GM19455 (cell line): ENCODE measurements at regions not wholly inside any gene's neighbourhood (a gene's known extent, or its start where the extent isn't known, plus 50 kb on each side); places are given as distances from the start of the nearest gene placed in this dataset.

Experiments
- ATAC-seq: cut with Tn5 transposase; IDR thresholded peaks from one replicate; pipeline ENCODE4 v1.9.1; 2021; ENCODE audit not compliant: unreplicated experiment

DNA sequence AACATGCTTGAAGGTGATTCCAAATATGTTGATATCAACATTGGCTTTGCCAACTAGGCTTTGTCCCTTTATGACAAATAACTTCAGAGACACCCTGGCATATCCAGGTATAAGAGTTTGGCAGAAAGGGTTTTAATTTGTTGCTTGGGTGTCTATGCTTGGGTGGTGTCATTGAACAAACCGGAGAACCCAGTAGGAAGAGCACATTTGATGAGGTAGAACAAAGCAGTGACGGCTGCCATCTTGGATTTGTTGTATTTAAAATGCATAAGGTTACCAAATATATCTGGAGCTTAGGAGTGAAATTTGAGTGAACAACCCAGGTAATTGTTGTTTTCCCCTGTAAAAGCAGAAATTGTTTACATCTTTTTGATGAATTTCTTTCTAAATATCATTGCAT, 503.7 kb upstream of the JARID2 start:
- ATAC-seq, result no peak

DNA sequence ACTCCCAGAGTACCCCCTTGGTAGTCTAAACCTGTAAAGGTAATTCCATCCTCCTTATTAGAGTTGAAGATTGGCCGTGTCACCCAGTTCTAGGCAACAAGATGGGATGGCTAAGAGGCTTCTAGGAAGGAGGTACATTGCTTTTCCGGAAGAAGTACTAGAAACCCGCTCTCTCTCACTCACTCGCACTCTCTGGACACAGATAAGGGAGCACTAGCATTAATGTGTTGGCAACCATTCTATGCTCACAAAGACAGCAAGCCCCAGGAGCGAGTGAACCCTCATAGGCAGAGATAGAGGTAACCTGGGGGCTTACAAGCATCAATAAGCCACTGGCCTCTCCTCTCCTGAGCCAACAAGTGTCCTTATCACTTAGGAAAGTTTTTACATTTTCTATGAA, 503.2 kb upstream of the JARID2 start:
- ATAC-seq, result no peak

DNA sequence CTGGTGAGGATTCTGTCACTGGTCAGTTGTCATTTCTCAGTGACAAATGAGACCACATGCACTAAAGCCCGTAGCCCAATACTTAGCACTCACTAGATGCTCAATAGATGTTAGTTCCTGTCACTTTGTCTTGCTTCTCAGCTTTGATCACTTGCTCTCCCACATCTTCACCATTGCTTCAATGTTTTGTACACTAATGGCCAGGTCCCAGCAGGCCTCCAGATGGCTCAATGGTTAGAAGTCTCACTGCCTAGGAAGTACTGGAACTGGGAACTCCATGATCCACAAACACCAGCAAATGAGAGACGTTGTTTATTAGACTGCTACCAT, 502.8 kb upstream of the JARID2 start:
- no peak for ATAC-seq

DNA sequence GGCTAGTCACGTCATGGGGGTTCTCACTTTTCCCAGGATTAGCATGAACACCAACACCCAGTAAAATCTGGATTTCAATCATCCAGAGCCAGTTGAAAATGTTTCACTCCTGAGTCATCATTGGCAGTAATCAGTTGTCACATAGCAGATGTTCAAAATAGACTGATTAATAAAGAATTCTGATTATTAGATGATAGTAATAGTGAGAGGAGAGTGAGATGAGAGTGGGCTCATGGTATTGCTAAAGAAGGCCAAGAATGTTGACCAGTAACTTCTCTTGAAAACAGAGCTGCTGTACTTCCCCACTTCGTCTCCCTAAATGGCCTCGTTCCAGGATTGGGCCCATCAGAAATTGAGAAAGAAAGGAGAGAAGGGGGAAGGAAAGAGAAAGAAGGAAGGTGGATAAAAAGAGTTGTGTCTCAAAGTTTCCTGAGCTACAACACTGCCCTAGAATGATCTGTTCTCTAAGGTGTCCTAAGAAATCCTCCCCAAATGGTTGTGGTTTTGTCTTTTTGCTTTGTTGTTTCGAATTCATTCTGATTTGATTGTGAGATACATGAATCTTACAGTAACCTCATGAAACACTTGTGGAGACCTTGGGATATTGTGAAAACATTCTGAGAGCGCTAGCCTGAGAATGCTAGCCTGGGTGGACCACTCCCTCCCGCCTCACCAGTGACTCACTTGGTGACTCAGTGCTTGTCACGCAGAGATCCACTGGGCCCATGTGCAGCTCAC, 502.2 kb upstream of the JARID2 start:
- ATAC-seq, result no peak

DNA sequence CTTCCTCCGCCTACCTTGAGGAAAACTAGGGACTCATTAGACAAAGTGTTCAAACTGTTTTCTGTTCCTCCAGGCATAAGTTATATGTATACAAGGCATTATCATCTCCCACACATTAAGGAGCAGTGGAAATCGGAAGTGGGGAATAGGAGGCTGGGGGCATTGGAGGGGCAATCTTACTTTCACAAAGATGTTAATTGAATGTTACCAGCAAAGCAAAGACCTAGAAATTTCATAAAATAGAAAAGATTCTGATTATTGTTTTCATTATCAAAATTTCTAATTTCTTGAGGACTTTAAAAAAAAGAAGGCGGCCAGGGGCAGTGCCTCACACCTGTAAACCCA, 501.7 kb upstream of the JARID2 start:
- no peak for ATAC-seq

DNA sequence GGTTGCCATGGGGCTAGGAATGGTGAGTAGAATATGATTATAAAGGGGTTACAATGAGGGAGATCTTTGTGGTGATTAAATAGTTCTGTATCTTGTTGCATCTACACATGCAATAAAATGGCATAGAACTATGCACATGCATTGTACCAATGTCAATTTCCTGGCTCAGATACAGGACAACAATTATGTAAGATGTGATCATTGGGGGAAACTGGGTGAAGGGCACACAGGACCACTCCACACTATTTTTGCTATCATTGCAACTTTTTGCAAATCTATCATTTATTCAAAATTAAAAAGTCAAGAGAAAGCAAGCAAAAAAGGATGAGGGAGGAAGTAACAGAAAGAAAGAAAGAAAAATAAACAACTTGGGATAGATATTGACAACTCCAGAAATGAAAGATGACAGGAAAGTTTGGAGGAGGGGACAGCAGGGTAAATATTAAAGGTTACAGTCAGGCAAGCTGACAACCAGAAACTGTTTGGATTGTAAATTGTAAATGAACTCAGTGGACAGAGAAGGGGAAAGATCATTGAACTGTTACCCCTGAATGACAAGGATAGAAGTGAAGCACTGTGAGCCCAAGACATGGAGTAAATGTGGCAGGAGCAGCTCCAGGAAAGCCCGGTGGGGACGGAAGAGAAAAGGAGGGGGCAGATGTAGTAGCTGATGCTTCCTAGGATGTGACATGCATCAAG, 499.6 kb upstream of the JARID2 start:
- ATAC-seq, result no peak

DNA sequence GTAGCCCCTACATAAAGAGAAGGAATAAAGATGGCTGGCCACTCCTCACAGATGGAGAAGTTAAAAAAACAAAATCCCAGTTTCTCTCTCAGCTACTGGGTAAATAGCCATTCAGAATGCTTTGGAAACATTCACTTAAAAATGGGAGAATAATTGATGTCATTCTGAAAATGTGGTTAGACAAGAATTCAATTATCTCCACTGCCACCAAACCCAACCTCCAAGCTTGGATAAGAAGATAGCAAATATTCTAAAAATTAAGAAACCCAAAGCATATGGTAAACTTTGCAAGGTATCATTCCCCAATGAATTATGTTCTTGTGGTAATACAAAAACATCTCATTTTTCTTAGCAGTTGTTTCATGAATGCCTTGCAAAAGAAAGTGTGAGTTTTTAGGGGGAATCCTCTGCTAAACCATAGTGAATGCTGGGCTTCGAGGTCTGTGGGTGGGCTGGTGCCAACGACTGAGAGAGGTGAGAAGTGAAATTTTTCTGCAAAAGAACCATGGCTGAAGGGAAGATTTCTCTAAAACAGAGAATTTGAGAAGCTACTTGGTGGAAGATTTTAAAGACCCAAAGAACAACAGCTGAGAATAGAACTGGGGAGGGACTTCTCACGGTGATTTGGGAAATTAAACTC, 497.9 kb upstream of the JARID2 start:
- ATAC-seq, result no peak

DNA sequence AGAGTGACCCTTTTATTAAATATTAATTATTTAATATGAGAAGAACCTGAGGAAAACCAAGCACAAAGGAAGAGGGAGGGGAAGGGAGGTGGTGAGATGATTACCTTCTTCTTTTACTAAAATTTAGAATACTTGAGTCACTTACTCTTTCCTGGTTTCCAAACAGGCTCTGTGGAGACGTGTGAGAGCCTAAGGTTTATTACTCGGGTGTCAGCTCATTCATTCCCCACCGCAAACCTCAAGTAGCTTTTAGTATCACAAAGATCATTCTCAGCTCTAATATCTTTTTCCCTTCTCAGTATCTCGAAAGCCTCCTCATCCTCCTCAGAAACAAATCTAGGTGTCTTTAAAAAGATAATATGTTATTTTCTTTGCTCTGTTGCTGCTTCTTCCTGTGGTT, 497.2 kb upstream of the JARID2 start:
- ATAC-seq, result no peak

DNA sequence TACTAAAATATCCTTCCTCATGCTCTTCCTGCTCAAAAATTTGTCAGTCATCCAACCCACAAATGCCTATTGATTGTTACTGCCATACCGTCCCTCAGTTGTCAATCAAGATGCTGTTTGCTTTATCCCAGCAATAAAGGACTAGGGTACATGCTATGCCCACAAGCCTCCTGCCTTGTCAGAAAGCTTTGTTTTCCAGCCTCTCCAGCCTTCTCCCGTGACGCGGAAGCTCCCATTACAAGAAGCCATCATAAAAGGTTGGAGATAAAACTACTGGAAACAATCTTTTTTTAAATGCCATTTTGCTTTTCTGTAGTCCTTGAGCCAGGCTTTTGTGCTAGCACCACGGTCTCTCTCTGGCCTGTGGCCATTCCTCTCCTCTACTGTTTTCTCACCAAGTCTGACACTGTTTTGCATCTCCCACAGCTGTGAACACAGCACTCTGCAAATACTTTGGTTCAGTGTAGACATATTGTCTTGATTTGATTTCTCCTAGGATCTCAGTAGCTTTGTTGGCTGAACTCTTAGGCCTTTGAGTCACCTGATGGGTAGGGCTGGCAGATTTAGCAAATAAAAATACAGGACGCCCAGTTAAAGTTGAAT, 495.7 kb upstream of the JARID2 start:
- ATAC-seq, result no peak

DNA sequence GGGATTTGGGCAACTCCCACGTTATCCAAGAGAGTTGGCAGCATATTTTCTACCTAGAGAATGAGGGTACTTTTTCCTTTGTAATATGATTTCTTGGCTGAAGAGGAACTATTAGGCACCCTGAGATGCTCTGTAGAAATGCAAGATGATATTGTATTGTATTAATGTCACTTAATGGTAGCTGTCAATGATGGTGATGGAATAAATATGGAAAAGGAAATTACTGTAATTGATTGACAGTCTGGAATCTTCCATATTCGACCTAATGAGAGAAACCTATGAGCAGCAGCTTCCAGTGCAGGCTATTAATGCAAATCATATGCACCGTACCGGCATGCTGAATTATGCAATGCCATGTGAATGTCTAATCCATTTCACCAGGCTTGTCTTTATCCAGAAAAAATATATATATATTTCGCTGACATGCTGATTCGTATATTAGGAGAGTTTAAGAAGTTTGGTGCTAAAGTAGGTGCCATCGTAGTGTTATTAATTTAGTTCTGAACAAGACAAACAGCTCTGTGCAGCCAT, 494.2 kb upstream of the JARID2 start:
- no peak for ATAC-seq

DNA sequence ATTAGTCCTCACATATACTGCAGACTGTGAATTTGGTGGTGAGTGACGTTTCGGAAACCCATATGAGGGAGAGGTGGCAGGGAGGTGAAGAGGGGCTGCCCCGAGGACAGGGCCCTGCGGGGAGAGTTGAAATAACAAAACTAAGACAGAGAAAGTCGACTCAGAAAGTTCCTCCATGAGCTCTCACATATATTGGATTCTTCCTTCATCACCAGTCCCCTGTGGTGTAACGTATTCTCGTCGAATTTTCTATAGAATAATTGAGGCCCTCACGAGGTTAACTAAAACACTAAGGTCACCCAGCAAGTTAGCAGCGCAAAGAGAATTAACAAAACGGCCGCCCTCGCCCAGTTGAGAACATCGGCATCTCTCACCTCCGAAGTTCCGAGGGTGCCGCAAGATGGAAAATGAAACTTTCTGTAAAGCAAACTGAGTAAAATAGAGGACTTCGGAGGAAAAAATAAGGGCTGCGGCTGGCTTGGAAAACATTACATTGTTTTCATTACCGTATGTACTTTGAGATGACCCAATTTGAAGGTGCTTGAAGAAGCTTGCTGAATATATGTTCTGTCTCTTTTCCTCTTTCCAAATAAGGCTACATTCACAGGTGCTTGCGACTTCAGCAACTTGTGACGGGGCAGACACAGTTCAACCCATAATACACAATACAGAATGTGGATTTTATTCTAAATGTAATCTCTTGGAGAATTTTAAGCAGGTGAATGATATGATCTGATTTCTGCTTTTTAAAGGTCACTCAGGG, 490.9 kb upstream of the JARID2 start:
- ATAC-seq, result no peak

DNA sequence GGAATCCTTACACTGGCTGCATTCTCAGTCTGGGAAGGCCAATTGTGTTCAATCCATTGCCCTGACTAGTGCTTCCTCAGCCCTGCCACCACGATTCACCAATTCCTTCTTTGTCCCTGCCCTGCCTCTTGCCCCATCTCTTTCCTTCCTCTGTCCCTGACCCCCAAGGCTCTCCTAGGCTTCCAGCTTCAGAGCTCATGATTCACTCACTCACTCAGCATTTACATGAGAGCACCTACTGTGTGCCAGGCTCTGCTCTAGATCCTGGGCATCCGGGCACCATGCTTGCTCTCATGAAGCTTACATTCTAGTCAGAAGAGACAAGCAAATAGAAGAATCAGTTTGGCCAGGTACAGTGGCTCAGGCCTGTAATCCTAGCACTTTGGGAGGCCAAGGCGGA, 489.5 kb upstream of the JARID2 start:
- no peak for ATAC-seq

DNA sequence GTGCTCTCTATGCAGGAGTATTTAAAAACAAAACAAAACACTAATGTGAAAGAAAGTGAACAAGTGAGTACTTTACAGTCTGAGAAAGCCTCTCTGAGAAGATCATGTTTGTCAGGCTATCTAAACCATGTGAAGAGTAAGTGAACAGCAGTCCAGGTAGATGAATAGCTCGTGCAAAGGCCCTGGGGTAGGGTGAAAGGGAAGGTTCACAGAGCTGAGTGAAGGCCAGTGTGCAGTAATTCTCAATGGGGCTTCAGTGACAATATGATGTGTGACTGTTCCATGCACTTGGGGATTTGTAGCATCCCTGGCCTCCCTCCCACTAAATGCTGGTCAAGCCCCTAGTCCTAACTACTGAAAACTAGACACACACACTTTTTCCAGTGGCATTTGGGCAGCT, 488.9 kb upstream of the JARID2 start:
- ATAC-seq, result no peak

DNA sequence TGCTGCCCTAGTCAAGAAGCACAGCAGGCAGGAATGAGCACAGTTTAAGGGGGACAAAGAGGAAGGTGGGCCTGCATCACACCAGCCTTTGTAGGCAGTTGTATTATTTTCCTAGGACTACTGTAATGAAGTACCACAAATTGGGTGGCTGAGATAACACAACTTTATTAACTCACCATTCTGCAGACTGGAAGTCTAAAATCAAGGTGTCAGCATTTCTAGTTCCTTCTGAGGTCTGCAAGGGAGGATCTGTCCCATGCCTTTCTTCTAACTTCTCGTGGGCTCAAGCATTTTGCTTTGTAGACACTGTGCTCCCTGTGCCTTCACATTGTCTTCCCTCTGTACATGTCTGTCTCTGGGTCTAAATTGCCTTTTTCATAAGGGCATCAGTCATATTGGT, 488.5 kb upstream of the JARID2 start:
- no peak for ATAC-seq

DNA sequence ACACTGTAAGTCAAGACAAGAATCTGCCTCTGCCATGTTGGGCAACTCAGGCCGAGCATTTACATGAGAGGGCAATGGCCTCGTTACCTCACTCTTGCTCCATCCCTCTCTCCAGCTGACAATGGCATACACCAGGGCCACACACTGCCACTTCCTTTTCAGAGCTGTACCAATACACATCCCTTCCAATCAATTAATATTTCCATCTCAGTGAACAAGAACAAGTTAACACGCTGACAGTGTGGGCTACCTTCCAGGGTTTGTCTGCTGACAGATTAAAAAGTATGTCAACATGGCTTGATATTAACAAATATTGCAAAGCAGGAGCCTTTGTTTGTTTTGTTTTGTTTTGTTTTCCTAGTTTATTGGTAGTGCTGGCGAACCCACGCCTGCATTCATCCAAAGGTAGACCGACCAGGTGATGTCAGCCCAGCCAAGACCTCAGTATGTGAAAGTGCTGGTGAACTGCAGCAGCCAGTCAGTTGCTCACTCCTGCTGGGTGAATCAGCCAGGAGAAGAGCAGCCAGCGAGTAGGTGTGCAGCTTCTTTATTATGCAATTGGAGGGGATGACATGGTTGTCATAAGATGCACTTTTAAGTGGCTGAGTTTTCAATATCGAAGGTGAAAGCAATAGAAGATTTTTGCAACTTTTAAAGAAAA, 487.3 kb upstream of the JARID2 start:
- ATAC-seq, result no peak

DNA sequence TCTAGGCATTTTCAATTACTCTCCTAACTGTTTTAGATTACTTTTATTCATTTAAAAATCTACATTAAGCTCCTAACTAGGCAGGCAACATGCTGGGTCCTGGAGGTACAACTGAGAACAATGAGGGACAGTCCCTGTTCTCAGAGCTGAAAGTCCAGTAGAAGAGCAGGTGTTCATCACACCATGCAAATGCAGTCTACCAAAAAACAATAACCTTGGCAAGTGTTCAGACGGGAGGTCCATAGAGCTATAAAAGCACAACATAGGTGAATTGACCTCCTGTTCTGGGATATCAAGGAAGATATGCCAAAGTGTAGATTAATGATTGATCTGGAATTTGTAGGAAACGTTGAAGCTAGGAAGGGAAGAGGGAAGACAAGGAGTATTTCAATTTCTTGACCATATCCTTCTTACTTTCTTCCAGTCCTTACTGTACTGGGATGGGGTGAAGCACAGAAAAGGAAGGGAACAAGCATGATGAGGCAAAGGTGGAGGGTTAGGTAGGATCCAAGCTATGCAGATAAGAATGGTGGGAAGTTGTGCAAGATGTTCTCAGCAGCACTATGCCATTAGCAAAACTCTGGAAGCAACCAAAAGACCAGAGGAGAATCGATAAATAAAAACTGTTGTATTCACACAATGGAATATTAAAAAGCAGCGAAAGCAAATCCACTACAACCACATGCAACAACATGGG, 485.7 kb upstream of the JARID2 start:
- no peak for ATAC-seq

DNA sequence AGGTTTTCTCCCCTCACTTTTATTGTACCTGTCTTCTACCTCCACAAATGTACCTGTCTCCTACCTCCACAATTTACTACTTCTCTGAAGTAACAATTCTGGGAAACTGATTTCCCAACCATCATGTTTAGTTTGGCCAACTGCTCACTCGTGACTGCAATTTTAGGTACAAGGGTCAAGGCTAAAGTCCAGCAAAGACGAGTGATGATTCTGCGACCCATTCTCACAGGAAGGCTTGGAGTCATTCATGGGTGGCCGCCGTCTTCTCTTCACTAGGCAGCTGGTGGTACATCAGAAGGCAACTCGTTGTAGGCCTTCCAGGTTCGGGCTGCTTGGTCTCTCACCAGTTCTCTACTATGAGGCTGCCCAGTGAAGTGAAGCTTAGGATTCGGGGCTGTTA, 483.8 kb upstream of the JARID2 start:
- ATAC-seq, result no peak

DNA sequence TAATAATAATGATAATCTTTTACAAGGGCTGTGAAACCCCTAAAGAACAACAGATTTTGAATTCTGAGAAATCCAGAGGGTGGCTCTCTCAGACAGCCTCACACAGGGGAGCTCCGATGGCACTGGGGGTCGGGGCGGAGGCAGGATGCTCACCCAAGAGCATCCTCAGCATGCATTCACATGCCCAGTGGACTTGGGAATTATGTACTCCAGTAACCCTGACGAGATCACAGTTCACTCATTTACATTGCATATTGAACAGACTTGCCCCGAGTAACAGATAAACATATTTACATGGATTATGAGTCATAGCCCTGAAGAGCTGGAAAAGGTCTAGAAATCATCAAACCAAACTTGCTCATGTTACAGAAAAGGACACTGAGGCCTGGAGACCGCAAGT, 482.7 kb upstream of the JARID2 start:
- ATAC-seq, result no peak

DNA sequence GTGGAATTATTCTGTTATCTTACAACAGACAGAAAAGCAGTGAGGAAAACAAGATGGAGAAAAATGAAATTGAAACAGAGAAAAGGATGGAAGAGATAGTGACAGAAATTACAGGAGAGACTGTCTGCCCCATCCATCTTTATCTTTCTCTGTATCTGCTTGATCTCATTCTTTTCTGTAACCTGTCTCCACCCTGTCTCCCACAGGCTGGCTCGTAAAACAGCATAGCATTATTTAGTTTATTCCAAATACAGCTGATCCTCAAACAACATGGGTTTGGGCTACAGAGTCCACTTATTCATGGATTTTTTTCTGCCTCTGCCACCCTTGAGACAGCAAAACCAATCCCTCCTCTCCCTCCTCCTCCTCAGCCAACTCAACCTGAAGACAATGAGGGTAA, 482.3 kb upstream of the JARID2 start:
- no peak for ATAC-seq

DNA sequence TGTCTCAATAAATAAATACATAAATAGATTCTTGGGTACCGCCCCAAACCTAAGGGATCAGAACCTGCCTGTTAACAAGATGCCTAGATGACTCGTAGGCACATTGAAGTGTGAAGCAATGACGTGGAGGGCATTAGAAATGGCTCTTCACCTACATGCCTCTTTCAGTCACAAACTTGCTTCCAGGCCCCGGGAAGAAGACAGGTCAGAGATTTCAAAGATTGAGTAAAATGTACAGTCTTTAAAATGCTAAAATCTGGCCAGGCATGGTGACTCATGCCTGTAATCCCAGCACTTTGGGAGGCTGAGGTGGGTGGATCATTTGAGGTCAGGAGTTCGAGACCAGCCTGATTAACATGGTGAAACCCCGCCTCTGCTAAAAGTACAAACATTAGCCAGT, 480.8 kb upstream of the JARID2 start:
- no peak for ATAC-seq
